OCI-LY7 (cell line): ENCODE measurements at regions not wholly inside any gene's neighbourhood (a gene's known extent, or its start where the extent isn't known, plus 50 kb on each side); places are given as distances from the start of the nearest gene placed in this dataset.

Source experiments
- CTCF ChIP-seq: fragments of 200-600 bp; sonication (generic); conservative IDR thresholded peaks from 2 replicates; pipeline ENCODE4 v1.5.1; 2014; ENCODE audit warnings: mild to moderate bottlenecking, antibody characterized with exemption, low read length, moderate library complexity, mixed read lengths
- EZH2phosphoT487 ChIP-seq: fragments of 200-600 bp; sonication (generic); IDR thresholded peaks from 2 replicates; pipeline ENCODE4 v1.6.1; 2018; ENCODE audit warnings: low read depth, borderline replicate concordance, mild to moderate bottlenecking, mixed run types, antibody characterized with exemption, low read length, moderate library complexity, mixed read lengths

DNA sequence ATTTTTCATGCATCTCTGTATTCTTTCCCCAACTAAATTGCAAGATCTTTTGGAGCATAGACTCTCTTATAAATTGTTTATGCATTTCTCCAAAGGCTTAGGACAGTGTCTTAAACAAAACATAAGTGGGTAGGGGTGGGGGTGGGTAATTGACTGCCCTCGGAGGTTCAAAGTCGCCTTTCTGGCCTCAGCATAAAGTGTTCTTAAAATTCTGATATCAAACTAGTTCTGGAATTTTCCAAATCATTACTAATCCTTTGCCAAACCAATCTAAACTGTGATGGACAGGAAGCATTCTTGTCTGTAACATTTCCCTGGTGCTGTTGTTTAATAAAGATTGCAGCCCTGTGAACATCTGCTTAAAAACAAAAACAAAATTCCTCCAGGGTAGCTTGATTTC, 61.8 kb upstream of the FAT3 start:
- TF ChIP-seq CTCF (no peak), EZH2phosphoT487 (no peak)
